H1 (cell line): ENCODE measurements at regions not wholly inside any gene's neighbourhood (a gene's known extent, or its start where the extent isn't known, plus 50 kb on each side); places are given as distances from the start of the nearest gene placed in this dataset.

ENCODE experiments used
- ATF3 ChIP-seq: IDR thresholded peaks from 2 replicates; pipeline ENCODE4 v1.6.1; 2011; ENCODE audit warnings: low read depth, mild to moderate bottlenecking, low read length; ENCODE audit not compliant: insufficient read depth
- BCL11A ChIP-seq, 2 experiments: IDR thresholded peaks; one replicate each; pipeline ENCODE4 v1.6.1; 2011; ENCODE audit warnings: low read depth in 2 of 2, low read length in 2 of 2, mild to moderate bottlenecking in 2 of 2
- CBX8 ChIP-seq: fragments of 300-800, 300-1000 bp; sonication (generic); IDR thresholded peaks from 2 replicates; pipeline ENCODE4 v1.7.1; 2016; ENCODE audit warnings: low read depth, low read length, borderline replicate concordance
- CTBP2 ChIP-seq: IDR thresholded peaks from 2 replicates; pipeline ENCODE4 v1.7.0; 2011; ENCODE audit warnings: borderline replicate concordance, mild to moderate bottlenecking, moderate library complexity, mixed read lengths, low read length; ENCODE audit not compliant: insufficient read depth, insufficient read length
- CTCF ChIP-seq, 3 experiments: IDR thresholded peaks; 1 replicate in 2 of 3; 2 replicates in 1 of 3; pipeline versions ENCODE4 v1.5.1 to v1.6.1; 2011; ENCODE audit warnings: low read length in 3 of 3, mild to moderate bottlenecking in 3 of 3, inconsistent platforms in 2 of 3, low read depth in 1 of 3, moderate library complexity in 1 of 3; ENCODE audit not compliant: insufficient read depth in 1 of 3; ENCODE audit errors: control extremely low read depth in 1 of 3
- PHF8 ChIP-seq: fragments of 200-600 bp; sonication (generic); conservative IDR thresholded peaks from 2 replicates; pipeline ENCODE4 v1.7.1; 2012; ENCODE audit warnings: low read depth, mild to moderate bottlenecking, inconsistent platforms, low read length, moderate library complexity
- RAD21 ChIP-seq, 2 experiments: IDR thresholded peaks in 1 of 2; conservative IDR thresholded peaks in 1 of 2; 2 replicates each; pipeline ENCODE4 v1.6.1; 2011; ENCODE audit warnings: low read depth in 2 of 2, low read length in 2 of 2, improper control_type of control experiment in 1 of 2, inconsistent platforms in 1 of 2, mild to moderate bottlenecking in 1 of 2, moderate library complexity in 1 of 2

- TF ChIP-seq CTCF (IDR thresholded peaks at IDR 0.05; ENCODE audit: control extremely low read depth in 1 of 3, insufficient read depth in 1 of 3, low read depth in 1 of 3, low read length in 3 of 3) (peak in 2 of 3 experiments; percentile 19 to 23; a peak in 2 of 4 replicates), CBX8 (no peak), CTBP2 (no peak), PHF8 (no peak), RAD21 (IDR thresholded peaks at IDR 0.05 in 1 of 2, conservative IDR thresholded peaks at IDR 0.05 in 1 of 2; ENCODE audit: low read depth in 2 of 2, low read length in 2 of 2) (peak; percentile 14 to 25; a peak in 2 of 4 replicates), BCL11A (IDR thresholded peaks at IDR 0.05; ENCODE audit: low read depth in 2 of 2, low read length in 2 of 2) (no peak), ATF3 (no peak)
These were observed 941.2 kb downstream of the SUCLG1 start (continued) for GRCh38 chr2:83517727-83518368.
